ENCODE measurements at regions not wholly inside any gene's neighbourhood (a gene's known extent, or its start where the extent isn't known, plus 50 kb on each side); places are given as distances from the start of the nearest gene placed in this dataset.

DNA sequence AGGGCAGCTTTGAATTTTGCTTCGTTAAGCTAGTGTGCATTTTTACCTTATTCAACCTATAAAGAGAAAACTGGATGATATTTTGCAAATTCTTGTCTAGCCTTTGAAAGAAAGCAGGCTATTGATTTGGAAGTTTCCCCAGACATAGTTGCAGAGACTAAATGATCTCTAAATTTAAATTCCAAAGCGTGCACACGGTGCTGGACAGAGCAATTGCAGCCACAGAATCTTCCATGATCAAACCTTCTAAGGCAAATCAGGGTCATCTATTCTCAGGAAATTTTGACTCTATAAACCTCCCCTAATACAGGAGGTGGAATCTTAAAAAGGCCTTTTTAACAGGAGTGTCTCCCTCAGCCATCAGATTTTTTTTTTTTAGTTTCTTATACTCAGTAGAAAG lies 159.9 kb downstream of the MDFIC start:
- Histone ChIP-seq H3K9ac (ENCODE audit: low read length) (no peak overlapping the region), H3K4me1 (ENCODE audit: insufficient read depth, low read length, severe bottlenecking) (no peaks in the 10 kb centered on the region)

DNA sequence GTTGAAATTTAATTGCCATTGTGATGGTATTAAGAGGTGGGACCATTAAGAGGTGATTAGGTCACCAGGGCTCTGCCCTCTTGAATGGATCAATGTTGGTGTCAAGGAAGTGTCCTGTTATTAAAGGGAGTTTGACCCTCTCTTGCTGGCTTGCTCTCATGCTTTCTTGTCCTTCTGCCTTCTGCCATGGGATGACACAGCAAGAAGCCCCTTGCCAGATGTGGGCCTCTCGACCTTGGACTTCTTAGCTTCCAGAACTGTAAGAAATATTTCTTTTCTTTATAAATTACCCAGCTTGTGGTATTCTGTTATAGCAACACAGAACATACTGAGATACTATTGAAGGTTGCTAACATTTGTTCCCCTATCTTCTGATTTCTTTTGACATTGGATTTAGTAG lies 157.0 kb downstream of the MDFIC start:
- Histone ChIP-seq H4K20me1 (ENCODE audit: insufficient read depth, low read length) (no peaks in the 10 kb centered on the region), H3K9ac (ENCODE audit: low read length) (no peak overlapping the region), H3K9me3 (ENCODE audit: low read length) (no peaks in the 10 kb centered on the region), H3K4me3 (ENCODE audit: low read depth, low read length, poor library complexity, severe bottlenecking) (no peak overlapping the region), H3K79me2 (ENCODE audit: insufficient read depth, low read length) (no peaks in the 10 kb centered on the region), H3K9me2 (ENCODE audit: low read depth, low read length) (no peaks in the 10 kb centered on the region), H3K4me2 (ENCODE audit: low read length) (no peak overlapping the region), H3F3A (ENCODE audit: insufficient read depth, low read length) (no peaks in the 10 kb centered on the region), H3K27ac (ENCODE audit: low read depth, low read length, poor library complexity, severe bottlenecking) (no peak overlapping the region), H3K4me1 (ENCODE audit: insufficient read depth, low read length, severe bottlenecking) (no peaks in the 10 kb centered on the region), H2AFZ (ENCODE audit: low read length) (no peak overlapping the region), H3K36me3 (ENCODE audit: insufficient read depth, low read length) (no peaks in the 10 kb centered on the region), H3K27me3 (ENCODE audit: insufficient read depth, low read length) (no peaks in the 10 kb centered on the region)
- no peak for TF ChIP-seq EZH2 (IDR thresholded peaks at IDR 0.05; ENCODE audit: borderline replicate concordance, low read length)
- TF ChIP-seq, protein P1, sequence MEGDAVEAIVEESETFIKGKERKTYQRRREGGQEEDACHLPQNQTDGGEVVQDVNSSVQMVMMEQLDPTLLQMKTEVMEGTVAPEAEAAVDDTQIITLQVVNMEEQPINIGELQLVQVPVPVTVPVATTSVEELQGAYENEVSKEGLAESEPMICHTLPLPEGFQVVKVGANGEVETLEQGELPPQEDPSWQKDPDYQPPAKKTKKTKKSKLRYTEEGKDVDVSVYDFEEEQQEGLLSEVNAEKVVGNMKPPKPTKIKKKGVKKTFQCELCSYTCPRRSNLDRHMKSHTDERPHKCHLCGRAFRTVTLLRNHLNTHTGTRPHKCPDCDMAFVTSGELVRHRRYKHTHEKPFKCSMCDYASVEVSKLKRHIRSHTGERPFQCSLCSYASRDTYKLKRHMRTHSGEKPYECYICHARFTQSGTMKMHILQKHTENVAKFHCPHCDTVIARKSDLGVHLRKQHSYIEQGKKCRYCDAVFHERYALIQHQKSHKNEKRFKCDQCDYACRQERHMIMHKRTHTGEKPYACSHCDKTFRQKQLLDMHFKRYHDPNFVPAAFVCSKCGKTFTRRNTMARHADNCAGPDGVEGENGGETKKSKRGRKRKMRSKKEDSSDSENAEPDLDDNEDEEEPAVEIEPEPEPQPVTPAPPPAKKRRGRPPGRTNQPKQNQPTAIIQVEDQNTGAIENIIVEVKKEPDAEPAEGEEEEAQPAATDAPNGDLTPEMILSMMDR (IDR thresholded peaks at IDR 0.05; ENCODE audit: low read length) = no peak

More for the DNA sequence above, 159.9 kb downstream of the MDFIC start:
- H3K79me2 ChIP-seq (ENCODE audit: insufficient read depth, low read length) = no peaks in the 10 kb centered on the region
- H3K9me2 ChIP-seq (ENCODE audit: low read depth, low read length) = no peaks in the 10 kb centered on the region
- no peak overlapping the region for H3K4me3 ChIP-seq (ENCODE audit: low read depth, low read length, poor library complexity, severe bottlenecking)
- H3K27me3 ChIP-seq (ENCODE audit: insufficient read depth, low read length) = no peaks in the 10 kb centered on the region
- H3K4me2 ChIP-seq (ENCODE audit: low read length) = no peak overlapping the region
- no peak overlapping the region for H3K27ac ChIP-seq (ENCODE audit: low read depth, low read length, poor library complexity, severe bottlenecking)
- no peaks in the 10 kb centered on the region for H3K36me3 ChIP-seq (ENCODE audit: insufficient read depth, low read length)
- no peaks in the 10 kb centered on the region for H3F3A ChIP-seq (ENCODE audit: insufficient read depth, low read length)
- H2AFZ ChIP-seq (ENCODE audit: low read length) = no peak overlapping the region
- H4K20me1 ChIP-seq (ENCODE audit: insufficient read depth, low read length) = no peaks in the 10 kb centered on the region
- TF ChIP-seq, protein P1 (IDR thresholded peaks at IDR 0.05; ENCODE audit: low read length) = no peak
- no peak for TF ChIP-seq EZH2 (IDR thresholded peaks at IDR 0.05; ENCODE audit: borderline replicate concordance, low read length)
- no peaks in the 10 kb centered on the region for H3K9me3 ChIP-seq (ENCODE audit: low read length)

DNA sequence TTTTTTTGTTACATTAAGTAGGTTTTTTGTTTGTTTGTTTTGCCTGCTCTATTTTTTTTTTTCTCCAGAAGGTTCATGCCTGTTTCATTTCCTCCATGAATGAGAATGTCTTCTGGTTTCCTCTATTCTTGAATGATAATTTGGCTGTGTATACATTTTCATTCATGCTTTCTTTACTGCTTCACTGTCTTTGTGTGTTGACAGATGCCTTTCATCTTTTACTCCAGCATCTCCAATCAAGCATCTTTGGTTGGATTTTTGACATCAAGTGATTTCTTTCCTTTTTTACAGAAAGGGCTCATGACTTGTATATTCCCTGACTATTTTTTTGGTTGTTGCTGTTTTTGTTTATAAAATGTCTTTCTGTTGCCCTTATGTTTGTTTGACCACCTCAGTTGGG lies 156.5 kb downstream of the MDFIC start:
- TF ChIP-seq EZH2 (IDR thresholded peaks at IDR 0.05; ENCODE audit: borderline replicate concordance, low read length) = no peak
- TF ChIP-seq, protein P1 (IDR thresholded peaks at IDR 0.05; ENCODE audit: low read length) = no peak
- no peak overlapping the region for H3K4me2 ChIP-seq (ENCODE audit: low read length)
- H3K9ac ChIP-seq (ENCODE audit: low read length) = no peak overlapping the region
- no peaks in the 10 kb centered on the region for H3K9me3 ChIP-seq (ENCODE audit: low read length)
- no peaks in the 10 kb centered on the region for H3F3A ChIP-seq (ENCODE audit: insufficient read depth, low read length)
- H3K79me2 ChIP-seq (ENCODE audit: insufficient read depth, low read length) = no peaks in the 10 kb centered on the region
- H3K27ac ChIP-seq (ENCODE audit: low read depth, low read length, poor library complexity, severe bottlenecking) = no peak overlapping the region
- H3K36me3 ChIP-seq (ENCODE audit: insufficient read depth, low read length) = no peaks in the 10 kb centered on the region
- H3K4me1 ChIP-seq (ENCODE audit: insufficient read depth, low read length, severe bottlenecking) = no peaks in the 10 kb centered on the region
- H3K4me3 ChIP-seq (ENCODE audit: low read depth, low read length, poor library complexity, severe bottlenecking) = no peak overlapping the region
- no peak overlapping the region for H2AFZ ChIP-seq (ENCODE audit: low read length)
- no peaks in the 10 kb centered on the region for H4K20me1 ChIP-seq (ENCODE audit: insufficient read depth, low read length)
- H3K9me2 ChIP-seq (ENCODE audit: low read depth, low read length) = no peaks in the 10 kb centered on the region
- no peaks in the 10 kb centered on the region for H3K27me3 ChIP-seq (ENCODE audit: insufficient read depth, low read length)

Data from OCI-LY1 (cell line).